Upper lobe of right lung (tissue), 1 donor: ENCODE measurements at regions not wholly inside any gene's neighbourhood (a gene's known extent, or its start where the extent isn't known, plus 50 kb on each side); places are given as distances from the start of the nearest gene placed in this dataset.

ENCODE experiments used
- ATAC-seq: fragments of 200-7000 bp; cut with Tn5 transposase; one replicate; pipeline ENCODE4 v1.9.1; 2020; ENCODE audit warnings: mild to moderate bottlenecking, moderate library complexity
- DNase-seq: peaks from one replicate; pipeline ENCODE4 v3.0.0-alpha.2; 2020
- H3K27ac ChIP-seq: fragments of 200-600 bp; one replicate; pipeline ENCODE4 v1.8.0; 2022
- H3K27me3 ChIP-seq: fragments of 200-600 bp; one replicate; pipeline ENCODE4 v1.8.0; 2022; ENCODE audit warnings: mild to moderate bottlenecking
- H3K36me3 ChIP-seq: fragments of 200-600 bp; one replicate; pipeline ENCODE4 v1.8.0; 2022
- H3K4me1 ChIP-seq: fragments of 200-600 bp; one replicate; pipeline ENCODE4 v1.8.0; 2022
- H3K4me3 ChIP-seq: fragments of 200-600 bp; one replicate; pipeline ENCODE4 v1.8.0; 2022; ENCODE audit warnings: mild to moderate bottlenecking
- H3K9me3 ChIP-seq: fragments of 200-600 bp; one replicate; pipeline ENCODE4 v1.8.0; 2022
- intact Hi-C: fragments of 100-400 bp; cut with DNase I; formaldehyde crosslinking; loops from one replicate; pipeline ENCODE4 v1.11.0; 2022
- TF ChIP-seq, protein P1 (sequence below): fragments of 200-600 bp; IDR thresholded peaks from one replicate; pipeline ENCODE4 v1.8.0; 2022; ENCODE audit warnings: antibody characterized with exemption
- donor health status: DM: no; HTN: yes; CAD: no; lungs with severe emphysema.

DNA sequence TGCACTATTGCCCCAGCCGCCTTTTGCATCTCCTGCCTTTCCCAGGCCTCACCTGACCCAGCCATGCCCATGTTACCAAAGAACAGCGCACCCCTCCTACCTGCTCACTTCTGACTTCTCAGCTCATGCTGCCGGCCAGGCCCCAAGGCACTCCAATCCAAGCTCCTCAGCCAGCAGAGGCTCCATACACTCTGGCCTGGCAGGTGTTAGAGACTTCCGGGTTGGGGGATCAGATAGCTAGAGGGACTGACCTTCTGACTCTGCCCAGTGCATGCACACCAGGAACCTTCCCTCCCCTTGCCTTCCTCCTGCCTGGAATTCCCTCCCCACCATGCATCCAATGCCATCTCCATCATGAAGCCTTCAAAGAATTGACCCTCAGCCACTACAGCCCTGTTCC, 56.2 kb upstream of the ZMIZ1 start:
- DNase-seq (no peak), ATAC-seq (no peak)
- TF ChIP-seq, protein P1, sequence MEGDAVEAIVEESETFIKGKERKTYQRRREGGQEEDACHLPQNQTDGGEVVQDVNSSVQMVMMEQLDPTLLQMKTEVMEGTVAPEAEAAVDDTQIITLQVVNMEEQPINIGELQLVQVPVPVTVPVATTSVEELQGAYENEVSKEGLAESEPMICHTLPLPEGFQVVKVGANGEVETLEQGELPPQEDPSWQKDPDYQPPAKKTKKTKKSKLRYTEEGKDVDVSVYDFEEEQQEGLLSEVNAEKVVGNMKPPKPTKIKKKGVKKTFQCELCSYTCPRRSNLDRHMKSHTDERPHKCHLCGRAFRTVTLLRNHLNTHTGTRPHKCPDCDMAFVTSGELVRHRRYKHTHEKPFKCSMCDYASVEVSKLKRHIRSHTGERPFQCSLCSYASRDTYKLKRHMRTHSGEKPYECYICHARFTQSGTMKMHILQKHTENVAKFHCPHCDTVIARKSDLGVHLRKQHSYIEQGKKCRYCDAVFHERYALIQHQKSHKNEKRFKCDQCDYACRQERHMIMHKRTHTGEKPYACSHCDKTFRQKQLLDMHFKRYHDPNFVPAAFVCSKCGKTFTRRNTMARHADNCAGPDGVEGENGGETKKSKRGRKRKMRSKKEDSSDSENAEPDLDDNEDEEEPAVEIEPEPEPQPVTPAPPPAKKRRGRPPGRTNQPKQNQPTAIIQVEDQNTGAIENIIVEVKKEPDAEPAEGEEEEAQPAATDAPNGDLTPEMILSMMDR: no peak
- Histone ChIP-seq H3K27ac (no peak overlapping the region), H3K36me3 (no peaks in the 10 kb centered on the region), H3K9me3 (no peaks in the 10 kb centered on the region), H3K27me3 (no peaks in the 10 kb centered on the region), H3K4me3 (no peak overlapping the region), H3K4me1 (peaks cover 3% of the 10 kb centered on the region)
- intact Hi-C loops: no loop called here

DNA sequence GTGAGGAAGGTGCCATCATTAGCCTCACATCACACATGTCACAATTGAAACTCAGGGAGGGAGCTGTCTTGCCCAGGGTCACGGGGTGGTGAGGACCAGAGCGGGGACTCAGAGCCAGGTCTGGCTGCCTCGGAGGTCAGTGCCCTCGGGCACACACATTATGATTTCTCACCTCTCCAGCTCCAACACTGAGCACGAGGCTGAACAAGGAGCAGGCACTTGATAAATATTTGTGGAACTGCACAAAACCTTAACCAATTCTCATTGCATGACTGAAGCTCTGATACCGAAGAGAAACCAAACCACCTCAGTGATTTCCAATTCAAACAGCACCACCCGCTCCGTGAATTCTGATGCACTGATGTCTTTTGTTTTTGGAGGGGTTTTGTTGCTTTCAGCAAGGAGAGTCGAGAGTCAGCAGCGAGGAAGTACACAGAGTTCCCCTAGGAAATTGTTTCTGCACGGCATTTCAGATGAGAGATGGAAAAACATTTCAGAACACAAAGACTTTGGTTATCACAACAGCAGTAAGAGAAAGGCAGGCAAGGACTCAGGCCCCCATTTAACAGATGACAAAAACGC, 55.3 kb upstream of the ZMIZ1 start:
- Histone ChIP-seq H3K4me3 (no peak overlapping the region), H3K36me3 (no peaks in the 10 kb centered on the region), H3K27me3 (no peaks in the 10 kb centered on the region), H3K27ac (no peak overlapping the region), H3K9me3 (no peaks in the 10 kb centered on the region), H3K4me1 (no peaks in the 10 kb centered on the region)
- intact Hi-C loops: no loop called here
- ATAC-seq: no peak
- TF ChIP-seq, protein P1: no peak
- DNase-seq: no peak

DNA sequence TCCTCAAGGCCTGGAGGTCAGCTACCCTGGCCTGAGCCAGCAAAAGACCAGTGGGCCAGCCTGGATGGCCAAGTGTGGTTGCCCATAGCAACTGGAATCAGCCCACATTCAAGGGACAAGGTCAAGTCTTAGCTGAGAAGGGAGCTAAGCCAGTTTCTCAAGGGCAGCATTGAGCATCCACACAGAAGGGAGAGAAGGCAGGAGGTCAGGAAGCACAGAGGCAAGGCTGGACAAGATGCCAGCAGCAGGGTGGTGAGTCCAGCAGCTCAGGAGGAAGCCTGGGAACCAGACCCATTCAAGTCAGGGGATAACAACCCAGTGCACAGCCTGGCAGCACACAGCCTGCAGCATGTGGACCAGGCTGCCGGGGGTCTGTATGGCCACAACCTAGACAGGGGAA, 54.0 kb upstream of the ZMIZ1 start:
- no peak for ATAC-seq
- no peaks in the 10 kb centered on the region for H3K4me1 ChIP-seq
- intact Hi-C loops: no loop called here
- no peak for DNase-seq
- H3K36me3 ChIP-seq: no peaks in the 10 kb centered on the region
- H3K27ac ChIP-seq: no peak overlapping the region
- H3K27me3 ChIP-seq: no peaks in the 10 kb centered on the region
- TF ChIP-seq, protein P1: no peak
- no peak overlapping the region for H3K4me3 ChIP-seq
- H3K9me3 ChIP-seq: no peaks in the 10 kb centered on the region

DNA sequence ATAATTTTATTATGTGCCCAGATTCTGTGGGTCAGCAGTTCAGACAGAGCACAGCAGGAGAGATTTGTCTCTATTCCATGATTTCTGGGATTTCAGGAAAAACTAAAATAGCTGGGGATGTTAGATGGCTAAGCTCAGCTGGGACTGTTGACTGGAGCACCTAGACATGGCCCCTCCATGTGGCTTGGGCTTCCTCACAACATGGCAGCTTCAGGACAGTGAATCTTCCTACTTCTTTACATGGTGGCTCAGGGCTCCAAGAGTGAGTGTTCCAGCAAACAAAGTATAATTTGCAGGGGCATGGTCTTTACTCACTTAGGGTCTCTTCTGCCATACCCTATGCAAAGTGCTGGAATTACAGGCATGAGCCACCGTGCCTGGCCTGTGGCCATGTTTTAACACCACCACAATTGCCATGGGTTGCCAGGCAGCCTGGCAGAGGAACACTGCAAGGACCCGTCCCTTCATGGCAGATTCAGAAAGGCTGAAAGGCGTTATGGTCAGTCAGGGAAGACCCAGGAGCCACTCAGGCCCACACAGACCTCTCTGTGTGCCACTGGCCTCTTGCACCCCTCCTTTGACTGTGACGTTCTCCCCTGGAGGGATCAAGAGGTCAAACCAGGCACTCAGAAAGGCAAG, 50.8 kb upstream of the ZMIZ1 start:
- TF ChIP-seq, protein P1: no peak
- H3K4me3 ChIP-seq: no peak overlapping the region
- intact Hi-C loops: no loop called here
- ATAC-seq (no peak), DNase-seq (peak; percentile 18)
- H3K27me3 ChIP-seq: no peaks in the 10 kb centered on the region
- H3K9me3 ChIP-seq: no peaks in the 10 kb centered on the region
- no peak overlapping the region for H3K27ac ChIP-seq
- no peaks in the 10 kb centered on the region for H3K4me1 ChIP-seq
- no peaks in the 10 kb centered on the region for H3K36me3 ChIP-seq

DNA sequence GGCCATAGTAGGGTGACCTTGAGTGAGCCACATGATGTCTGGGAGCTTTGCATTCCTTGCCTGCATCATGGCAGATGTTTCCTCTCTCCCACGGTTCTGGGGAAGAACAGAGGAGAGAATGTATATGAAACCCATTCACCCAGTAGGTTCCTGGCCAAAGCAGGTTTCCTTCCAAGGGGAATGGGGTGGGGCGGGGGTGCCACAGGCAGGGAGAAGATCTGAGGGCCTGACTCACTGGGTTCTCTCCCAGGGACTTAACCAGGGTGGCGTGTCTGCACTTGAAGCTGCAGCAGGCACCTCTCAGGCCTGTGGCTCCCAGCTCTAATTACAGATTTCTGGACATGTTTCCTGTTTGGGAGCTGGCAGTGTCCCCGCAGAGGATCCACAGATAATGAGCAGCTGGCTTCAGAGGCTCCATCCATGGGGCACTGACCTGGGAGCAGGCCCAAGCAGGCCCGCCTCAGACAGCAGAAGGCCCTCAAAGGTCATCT, 50.2 kb upstream of the ZMIZ1 start:
- Histone ChIP-seq H3K27ac (no peak overlapping the region), H3K27me3 (no peaks in the 10 kb centered on the region), H3K4me1 (no peaks in the 10 kb centered on the region), H3K9me3 (no peaks in the 10 kb centered on the region), H3K36me3 (no peaks in the 10 kb centered on the region), H3K4me3 (no peak overlapping the region)
- TF ChIP-seq, protein P1: no peak
- ATAC-seq: no peak
- intact Hi-C loops: no loop called here
- peak; percentile 62 for DNase-seq
